Testis (tissue), 2 donors: ENCODE measurements at regions not wholly inside any gene's neighbourhood (a gene's known extent, or its start where the extent isn't known, plus 50 kb on each side); places are given as distances from the start of the nearest gene placed in this dataset.

ENCODE experiments used
- DNase-seq: peaks from one replicate; pipeline ENCODE4 v3.0.0-alpha.2; 2019
- H3K27ac ChIP-seq, 2 donors: fragments of 200-600 bp; sonication (generic); one replicate each; pipeline ENCODE4 v1.5.1; 2019
- H3K27me3 ChIP-seq: fragments of 200-600 bp; sonication (generic); one replicate; pipeline ENCODE4 v1.5.1; 2019
- H3K36me3 ChIP-seq: fragments of 200-600 bp; sonication (generic); one replicate; pipeline ENCODE4 v1.5.1; 2017; ENCODE audit warnings: low read depth; ENCODE audit errors: missing control alignments
- H3K4me1 ChIP-seq: fragments of 200-600 bp; sonication (generic); one replicate; pipeline ENCODE4 v1.5.1; 2019
- H3K4me3 ChIP-seq, 2 donors: fragments of 200-600 bp; sonication (generic); one replicate each; pipeline ENCODE4 v1.5.1; 2017 to 2019
- H3K9me3 ChIP-seq: fragments of 200-600 bp; sonication (generic); one replicate; pipeline ENCODE4 v1.5.1; 2017
- CTCF ChIP-seq, 3 experiments: fragments of 450-650 bp in 2 of 3; fragments of 200-600 bp in 1 of 3; sonication (generic) in 1 of 3; IDR thresholded peaks; one replicate each; pipeline ENCODE4 v1.5.1; 2016 to 2019; ENCODE audit warnings: antibody characterized with exemption in 3 of 3, mild to moderate bottlenecking in 2 of 3, moderate library complexity in 1 of 3
- POLR2A ChIP-seq: fragments of 450-650 bp; IDR thresholded peaks from one replicate; pipeline ENCODE4 v1.6.1; 2017; ENCODE audit warnings: antibody characterized with exemption, mild to moderate bottlenecking, moderate library complexity
- WGBS, 2 donors: methylation state at CpG; one replicate each; pipeline ENCODE4 v1.1.5; 2018; 5-methylcytosine and 5-hydroxymethylcytosine counted together
- intact Hi-C: fragments of 100-400 bp; cut with DNase I; formaldehyde crosslinking; loops from one replicate; pipeline ENCODE4 v1.15.1; 2023; ENCODE audit warnings: low total_unique reads

- WGBS, 2 donors: 68 to 78% methylated on average over 3 of the region's 3 CpGs
- no peak for TF ChIP-seq POLR2A
- no peak for TF ChIP-seq CTCF (IDR thresholded peaks at IDR 0.05)
- no peaks in the 10 kb centered on the region for H3K9me3 ChIP-seq
- no peak for DNase-seq
- no peak overlapping the region for H3K4me3 ChIP-seq
- H3K27me3 ChIP-seq: no peaks in the 10 kb centered on the region
- H3K27ac ChIP-seq: no peak overlapping the region
- intact Hi-C loops: no loop called here
- H3K36me3 ChIP-seq: no peaks in the 10 kb centered on the region
- no peaks in the 10 kb centered on the region for H3K4me1 ChIP-seq
Observed at GRCh38 chr11:92854952-92855351, 114.5 kb upstream of the MTNR1B start.

- Histone ChIP-seq H3K9me3 (no peaks in the 10 kb centered on the region), H3K27me3 (no peaks in the 10 kb centered on the region), H3K27ac (no peak overlapping the region), H3K4me3 (no peak overlapping the region), H3K4me1 (no peaks in the 10 kb centered on the region), H3K36me3 (no peaks in the 10 kb centered on the region)
- TF ChIP-seq POLR2A (no peak), CTCF (IDR thresholded peaks at IDR 0.05) (no peak)
- DNase-seq: no peak
- intact Hi-C loops: no loop called here
- 81 to 88% methylated on average over 2 of the region's 2 CpGs for WGBS, 2 donors
Observed at GRCh38 chr11:92855607-92856405, 113.6 kb upstream of the MTNR1B start.

- 79 to 84% methylated on average over 2 of the region's 2 CpGs for WGBS, 2 donors
- Histone ChIP-seq H3K4me3 (no peak overlapping the region), H3K4me1 (no peaks in the 10 kb centered on the region), H3K36me3 (no peaks in the 10 kb centered on the region), H3K27ac (no peak overlapping the region), H3K9me3 (no peaks in the 10 kb centered on the region), H3K27me3 (no peaks in the 10 kb centered on the region)
- intact Hi-C loops: no loop called here
- no peak for TF ChIP-seq CTCF (IDR thresholded peaks at IDR 0.05)
- no peak for TF ChIP-seq POLR2A
- DNase-seq: no peak
Observed at GRCh38 chr11:92857407-92857806, 112.0 kb upstream of the MTNR1B start.

- DNase-seq: peak; percentile 17
- TF ChIP-seq POLR2A: no peak
- TF ChIP-seq CTCF (IDR thresholded peaks at IDR 0.05): no peak
- Histone ChIP-seq H3K36me3 (no peaks in the 10 kb centered on the region), H3K4me1 (no peaks in the 10 kb centered on the region), H3K4me3 (no peak overlapping the region), H3K9me3 (no peaks in the 10 kb centered on the region), H3K27me3 (no peaks in the 10 kb centered on the region), H3K27ac (no peak overlapping the region)
- WGBS, 2 donors: 48 to 49% methylated on average over 8 of the region's 8 CpGs
- intact Hi-C loops: no loop called here
Observed at GRCh38 chr11:92859156-92859690, 110.2 kb upstream of the MTNR1B start.

GRCh38 chr11:92861634-92862033 is 107.8 kb upstream of the MTNR1B start:
- H3K4me1 ChIP-seq: no peaks in the 10 kb centered on the region
- H3K9me3 ChIP-seq: no peaks in the 10 kb centered on the region
- intact Hi-C loops: no loop called here
- TF ChIP-seq POLR2A (no peak), CTCF (IDR thresholded peaks at IDR 0.05) (no peak)
- WGBS, 2 donors: 46 to 51% methylated on average over 3 of the region's 3 CpGs
- no peak overlapping the region for H3K4me3 ChIP-seq
- no peak overlapping the region for H3K27ac ChIP-seq
- no peaks in the 10 kb centered on the region for H3K36me3 ChIP-seq
- H3K27me3 ChIP-seq: no peaks in the 10 kb centered on the region
- no peak for DNase-seq
